ENCODE measurements at regions not wholly inside any gene's neighbourhood (a gene's known extent, or its start where the extent isn't known, plus 50 kb on each side); places are given as distances from the start of the nearest gene placed in this dataset.

- ATAC-seq = no peak
- no peaks in the 10 kb centered on the region for H3K27me3 Mint-ChIP-seq
- no peaks in the 10 kb centered on the region for H3K36me3 Mint-ChIP-seq (ENCODE audit: low read depth)
Observed at GRCh38 chr2:150586858-150587257, 99.4 kb upstream of the RND3 start.

GRCh38 chr2:150585221-150585971 is 97.9 kb upstream of the RND3 start:
- no peaks in the 10 kb centered on the region for H3K36me3 Mint-ChIP-seq (ENCODE audit: low read depth)
- H3K4me1 Mint-ChIP-seq = no peaks in the 10 kb centered on the region
- ATAC-seq = no peak

More at GRCh38 chr2:150586858-150587257, 99.4 kb upstream of the RND3 start:
- no peak overlapping the region for H3K27ac Mint-ChIP-seq
- DNase-seq = no peak
- H3K9me3 ChIP-seq (ENCODE audit: control insufficient read depth, low read length, poor library complexity, severe bottlenecking) = no peaks in the 10 kb centered on the region
- H3K4me1 Mint-ChIP-seq = no peaks in the 10 kb centered on the region
- H3K4me3 Mint-ChIP-seq = no peak overlapping the region

GRCh38 chr2:150584081-150584480 is 96.6 kb upstream of the RND3 start:
- no peak overlapping the region for H3K4me3 Mint-ChIP-seq
- H3K36me3 Mint-ChIP-seq (ENCODE audit: low read depth) = no peaks in the 10 kb centered on the region
- no peak overlapping the region for H3K27ac Mint-ChIP-seq
- no peak for ATAC-seq
- no peaks in the 10 kb centered on the region for H3K9me3 ChIP-seq (ENCODE audit: control insufficient read depth, low read length, poor library complexity, severe bottlenecking)
- no peak for DNase-seq
- no peaks in the 10 kb centered on the region for H3K4me1 Mint-ChIP-seq
- no peaks in the 10 kb centered on the region for H3K27me3 Mint-ChIP-seq

More at GRCh38 chr2:150585221-150585971, 97.9 kb upstream of the RND3 start:
- no peak overlapping the region for H3K4me3 Mint-ChIP-seq
- DNase-seq = no peak
- no peaks in the 10 kb centered on the region for H3K9me3 ChIP-seq (ENCODE audit: control insufficient read depth, low read length, poor library complexity, severe bottlenecking)
- no peaks in the 10 kb centered on the region for H3K27me3 Mint-ChIP-seq
- no peak overlapping the region for H3K27ac Mint-ChIP-seq

- no peaks in the 10 kb centered on the region for H3K4me1 Mint-ChIP-seq
- no peaks in the 10 kb centered on the region for H3K9me3 ChIP-seq (ENCODE audit: control insufficient read depth, low read length, poor library complexity, severe bottlenecking)
- H3K36me3 Mint-ChIP-seq (ENCODE audit: low read depth) = no peaks in the 10 kb centered on the region
- ATAC-seq = no peak
- no peaks in the 10 kb centered on the region for H3K27me3 Mint-ChIP-seq
- no peak overlapping the region for H3K27ac Mint-ChIP-seq
- DNase-seq = no peak
- H3K4me3 Mint-ChIP-seq = no peak overlapping the region
Observed at GRCh38 chr2:150581717-150582472, 94.4 kb upstream of the RND3 start.

- H3K36me3 Mint-ChIP-seq (ENCODE audit: low read depth) = no peaks in the 10 kb centered on the region
- no peak for DNase-seq
- no peaks in the 10 kb centered on the region for H3K27me3 Mint-ChIP-seq
- no peak overlapping the region for H3K4me3 Mint-ChIP-seq
- no peaks in the 10 kb centered on the region for H3K9me3 ChIP-seq (ENCODE audit: control insufficient read depth, low read length, poor library complexity, severe bottlenecking)
- H3K4me1 Mint-ChIP-seq = no peaks in the 10 kb centered on the region
- H3K27ac Mint-ChIP-seq = no peak overlapping the region
- ATAC-seq = no peak
Observed at GRCh38 chr2:150578481-150578880, 91.0 kb upstream of the RND3 start.

- H3K4me1 Mint-ChIP-seq = no peaks in the 10 kb centered on the region
- no peaks in the 10 kb centered on the region for H3K36me3 Mint-ChIP-seq (ENCODE audit: low read depth)
- H3K27me3 Mint-ChIP-seq = no peaks in the 10 kb centered on the region
- H3K9me3 ChIP-seq (ENCODE audit: control insufficient read depth, low read length, poor library complexity, severe bottlenecking) = no peaks in the 10 kb centered on the region
- H3K4me3 Mint-ChIP-seq = no peak overlapping the region
- no peak for ATAC-seq
- no peak for DNase-seq
- no peak overlapping the region for H3K27ac Mint-ChIP-seq
Observed at GRCh38 chr2:150575861-150576260, 88.4 kb upstream of the RND3 start.

- no peak for DNase-seq
- Mint-ChIP-seq H3K4me3 (no peak overlapping the region), H3K36me3 (ENCODE audit: low read depth) (no peaks in the 10 kb centered on the region), H3K27me3 (no peaks in the 10 kb centered on the region), H3K4me1 (no peaks in the 10 kb centered on the region), H3K27ac (no peak overlapping the region)
- H3K9me3 ChIP-seq (ENCODE audit: control insufficient read depth, low read length, poor library complexity, severe bottlenecking) = no peaks in the 10 kb centered on the region
- ATAC-seq = no peak
Observed at GRCh38 chr2:150572961-150573395, 85.5 kb upstream of the RND3 start.

- Mint-ChIP-seq H3K27me3 (no peaks in the 10 kb centered on the region), H3K4me1 (no peaks in the 10 kb centered on the region), H3K27ac (no peak overlapping the region), H3K4me3 (no peak overlapping the region), H3K36me3 (ENCODE audit: low read depth) (no peaks in the 10 kb centered on the region)
- no peak for DNase-seq
- no peaks in the 10 kb centered on the region for H3K9me3 ChIP-seq (ENCODE audit: control insufficient read depth, low read length, poor library complexity, severe bottlenecking)
- no peak for ATAC-seq
Observed at GRCh38 chr2:150572194-150572766, 84.8 kb upstream of the RND3 start.

GRCh38 chr2:150571121-150571520 is 83.7 kb upstream of the RND3 start:
- H3K27ac Mint-ChIP-seq = no peak overlapping the region
- ATAC-seq (no peak), DNase-seq (no peak)
- no peaks in the 10 kb centered on the region for H3K4me1 Mint-ChIP-seq
- no peaks in the 10 kb centered on the region for H3K36me3 Mint-ChIP-seq (ENCODE audit: low read depth)
- H3K9me3 ChIP-seq (ENCODE audit: control insufficient read depth, low read length, poor library complexity, severe bottlenecking) = no peaks in the 10 kb centered on the region
- H3K4me3 Mint-ChIP-seq = no peak overlapping the region
- H3K27me3 Mint-ChIP-seq = no peaks in the 10 kb centered on the region

- DNase-seq (no peak), ATAC-seq (no peak)
- Mint-ChIP-seq H3K4me3 (no peak overlapping the region), H3K27ac (no peak overlapping the region), H3K4me1 (no peaks in the 10 kb centered on the region), H3K27me3 (no peaks in the 10 kb centered on the region), H3K36me3 (ENCODE audit: low read depth) (no peaks in the 10 kb centered on the region)
- H3K9me3 ChIP-seq (ENCODE audit: control insufficient read depth, low read length, poor library complexity, severe bottlenecking) = no peaks in the 10 kb centered on the region
Observed at GRCh38 chr2:150570712-150571111, 83.2 kb upstream of the RND3 start.

- Mint-ChIP-seq H3K27ac (no peak overlapping the region), H3K27me3 (no peaks in the 10 kb centered on the region), H3K36me3 (ENCODE audit: low read depth) (no peaks in the 10 kb centered on the region), H3K4me3 (no peak overlapping the region), H3K4me1 (no peaks in the 10 kb centered on the region)
- no peak for DNase-seq
- H3K9me3 ChIP-seq (ENCODE audit: control insufficient read depth, low read length, poor library complexity, severe bottlenecking) = no peaks in the 10 kb centered on the region
- ATAC-seq = no peak
Observed at GRCh38 chr2:150569761-150570160, 82.3 kb upstream of the RND3 start.

- Mint-ChIP-seq H3K27ac (no peak overlapping the region), H3K36me3 (ENCODE audit: low read depth) (no peaks in the 10 kb centered on the region), H3K27me3 (no peaks in the 10 kb centered on the region), H3K4me3 (no peak overlapping the region), H3K4me1 (no peaks in the 10 kb centered on the region)
- no peaks in the 10 kb centered on the region for H3K9me3 ChIP-seq (ENCODE audit: control insufficient read depth, low read length, poor library complexity, severe bottlenecking)
- ATAC-seq (no peak), DNase-seq (no peak)
Observed at GRCh38 chr2:150567771-150568301, 80.4 kb upstream of the RND3 start.

GRCh38 chr2:150566289-150566688 is 78.8 kb upstream of the RND3 start:
- DNase-seq (no peak), ATAC-seq (no peak)
- no peaks in the 10 kb centered on the region for H3K9me3 ChIP-seq (ENCODE audit: control insufficient read depth, low read length, poor library complexity, severe bottlenecking)
- no peaks in the 10 kb centered on the region for H3K4me1 Mint-ChIP-seq
- no peaks in the 10 kb centered on the region for H3K27me3 Mint-ChIP-seq
- no peak overlapping the region for H3K4me3 Mint-ChIP-seq
- H3K27ac Mint-ChIP-seq = no peak overlapping the region
- H3K36me3 Mint-ChIP-seq (ENCODE audit: low read depth) = no peaks in the 10 kb centered on the region
